Lower lobe of right lung (tissue), 2 donors: ENCODE measurements at regions not wholly inside any gene's neighbourhood (a gene's known extent, or its start where the extent isn't known, plus 50 kb on each side); places are given as distances from the start of the nearest gene placed in this dataset.
"Not testable (repeated sequence)": the region's sequence is repeated elsewhere in the genome, so short reads cannot be mapped to it uniquely, and the experiment has no call there.

Experiments used
- ATAC-seq, 2 donors: fragments of 200-7000 bp; cut with Tn5 transposase; one replicate each; pipeline ENCODE4 v1.9.1; 2020 to 2022; ENCODE audit warnings: mild to moderate bottlenecking in 2 of 2, moderate library complexity in 2 of 2
- DNase-seq: peaks from one replicate; pipeline ENCODE4 v3.0.0-alpha.2; 2020
- H3K27ac ChIP-seq: fragments of 200-600 bp; one replicate; pipeline ENCODE4 v1.8.0; 2022
- H3K27me3 ChIP-seq: fragments of 200-600 bp; one replicate; pipeline ENCODE4 v1.8.0; 2022; ENCODE audit warnings: low read depth
- H3K36me3 ChIP-seq: fragments of 200-600 bp; one replicate; pipeline ENCODE4 v1.8.0; 2022; ENCODE audit warnings: mild to moderate bottlenecking
- H3K4me1 ChIP-seq: fragments of 200-600 bp; one replicate; pipeline ENCODE4 v1.8.0; 2022
- H3K4me3 ChIP-seq: fragments of 200-600 bp; one replicate; pipeline ENCODE4 v1.8.0; 2022; ENCODE audit warnings: mild to moderate bottlenecking
- H3K9me3 ChIP-seq: fragments of 200-600 bp; one replicate; pipeline ENCODE4 v1.8.0; 2022
- intact Hi-C: fragments of 100-400 bp; cut with DNase I; formaldehyde crosslinking; loops from one replicate; pipeline ENCODE4 v1.11.0; 2022
- TF ChIP-seq, protein P1 (sequence below): fragments of 200-600 bp; IDR thresholded peaks from one replicate; pipeline ENCODE4 v1.8.0; 2022; ENCODE audit warnings: antibody characterized with exemption, mild to moderate bottlenecking
- donor health status: DM: no; HTN: yes; CAD: no; lungs with severe emphysema.

DNA sequence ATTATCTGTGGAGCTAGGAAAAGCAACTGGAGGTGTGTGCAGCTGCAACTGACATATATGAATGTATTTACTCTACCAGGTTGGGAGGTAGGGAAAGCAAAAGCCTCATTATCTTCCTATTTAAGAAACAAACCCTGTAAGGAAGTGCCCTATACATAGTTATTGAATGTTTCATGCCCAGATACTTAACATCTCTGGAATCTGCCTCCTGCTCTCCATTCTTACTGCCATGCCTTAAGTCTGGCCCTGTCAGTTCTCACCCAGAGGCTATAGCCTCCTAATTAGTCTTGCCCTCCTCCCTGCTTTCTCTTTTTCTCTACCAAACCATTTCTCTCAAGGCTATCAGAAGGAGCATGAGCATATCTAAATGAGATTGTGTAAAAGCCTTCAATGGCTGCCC is 542.6 kb upstream of the LRRN3 start:
- ATAC-seq (no peak), DNase-seq (no peak)
- no peaks in the 10 kb centered on the region for H3K9me3 ChIP-seq
- intact Hi-C loops, result no loop called here
- no peaks in the 10 kb centered on the region for H3K36me3 ChIP-seq
- H3K4me3 ChIP-seq, result no peak overlapping the region
- H3K4me1 ChIP-seq, result no peaks in the 10 kb centered on the region
- H3K27me3 ChIP-seq, result no peaks in the 10 kb centered on the region
- H3K27ac ChIP-seq, result no peak overlapping the region
- TF ChIP-seq, protein P1, sequence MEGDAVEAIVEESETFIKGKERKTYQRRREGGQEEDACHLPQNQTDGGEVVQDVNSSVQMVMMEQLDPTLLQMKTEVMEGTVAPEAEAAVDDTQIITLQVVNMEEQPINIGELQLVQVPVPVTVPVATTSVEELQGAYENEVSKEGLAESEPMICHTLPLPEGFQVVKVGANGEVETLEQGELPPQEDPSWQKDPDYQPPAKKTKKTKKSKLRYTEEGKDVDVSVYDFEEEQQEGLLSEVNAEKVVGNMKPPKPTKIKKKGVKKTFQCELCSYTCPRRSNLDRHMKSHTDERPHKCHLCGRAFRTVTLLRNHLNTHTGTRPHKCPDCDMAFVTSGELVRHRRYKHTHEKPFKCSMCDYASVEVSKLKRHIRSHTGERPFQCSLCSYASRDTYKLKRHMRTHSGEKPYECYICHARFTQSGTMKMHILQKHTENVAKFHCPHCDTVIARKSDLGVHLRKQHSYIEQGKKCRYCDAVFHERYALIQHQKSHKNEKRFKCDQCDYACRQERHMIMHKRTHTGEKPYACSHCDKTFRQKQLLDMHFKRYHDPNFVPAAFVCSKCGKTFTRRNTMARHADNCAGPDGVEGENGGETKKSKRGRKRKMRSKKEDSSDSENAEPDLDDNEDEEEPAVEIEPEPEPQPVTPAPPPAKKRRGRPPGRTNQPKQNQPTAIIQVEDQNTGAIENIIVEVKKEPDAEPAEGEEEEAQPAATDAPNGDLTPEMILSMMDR, result no peak

- Histone ChIP-seq H3K36me3 (no peaks in the 10 kb centered on the region), H3K9me3 (no peaks in the 10 kb centered on the region), H3K27ac (no peak overlapping the region), H3K4me1 (no peaks in the 10 kb centered on the region), H3K27me3 (no peaks in the 10 kb centered on the region), H3K4me3 (no peak overlapping the region)
- DNase-seq (no peak), ATAC-seq (no peak)
- TF ChIP-seq, protein P1, result no peak
- intact Hi-C loops, result no loop called here
Observed at GRCh38 chr7:110557136-110557535, 533.8 kb upstream of the LRRN3 start.

GRCh38 chr7:110563286-110563685 is 527.6 kb upstream of the LRRN3 start:
- H3K27me3 ChIP-seq, H3K9me3 ChIP-seq, H3K4me1 ChIP-seq, DNase-seq, intact Hi-C loops, H3K36me3 ChIP-seq, H3K27ac ChIP-seq, H3K4me3 ChIP-seq, ATAC-seq: not testable (repeated sequence)

DNA sequence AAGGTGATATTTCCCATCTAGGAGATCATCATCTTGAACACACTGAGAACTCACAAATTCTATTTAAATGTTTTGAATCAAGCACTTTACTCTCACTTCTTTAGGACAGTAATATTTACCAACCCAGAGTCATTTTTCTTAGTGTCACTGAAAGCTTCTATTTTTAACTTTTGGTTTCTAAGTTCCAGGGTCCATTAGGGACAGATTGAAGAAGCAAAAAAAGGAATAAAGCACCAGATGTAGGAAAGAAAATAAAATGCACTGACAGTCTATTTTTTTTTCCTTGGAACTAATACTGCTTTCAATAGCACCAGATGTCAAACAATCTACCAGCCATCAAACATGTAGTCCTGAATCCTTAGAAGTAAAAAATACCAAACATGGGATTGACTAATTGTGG is 526.7 kb upstream of the LRRN3 start:
- no peak for ATAC-seq
- H3K4me1 ChIP-seq, result no peaks in the 10 kb centered on the region
- H3K27ac ChIP-seq, result no peak overlapping the region
- H3K27me3 ChIP-seq, result no peaks in the 10 kb centered on the region
- no peaks in the 10 kb centered on the region for H3K36me3 ChIP-seq
- TF ChIP-seq, protein P1, result no peak
- H3K9me3 ChIP-seq, result no peaks in the 10 kb centered on the region
- no peak overlapping the region for H3K4me3 ChIP-seq
- intact Hi-C loops, result no loop called here
- no peak for DNase-seq

- no peaks in the 10 kb centered on the region for H3K4me1 ChIP-seq
- H3K27ac ChIP-seq, result no peak overlapping the region
- intact Hi-C loops, result no loop called here
- no peaks in the 10 kb centered on the region for H3K36me3 ChIP-seq
- TF ChIP-seq, protein P1, result no peak
- DNase-seq (no peak), ATAC-seq (no peak)
- no peaks in the 10 kb centered on the region for H3K9me3 ChIP-seq
- H3K27me3 ChIP-seq, result no peaks in the 10 kb centered on the region
- H3K4me3 ChIP-seq, result no peak overlapping the region
Observed at GRCh38 chr7:110568388-110568787, 522.5 kb upstream of the LRRN3 start.

GRCh38 chr7:110568932-110569331 is 522.0 kb upstream of the LRRN3 start:
- Histone ChIP-seq H3K4me1 (no peaks in the 10 kb centered on the region), H3K4me3 (no peak overlapping the region), H3K27me3 (no peaks in the 10 kb centered on the region), H3K9me3 (no peaks in the 10 kb centered on the region), H3K36me3 (no peaks in the 10 kb centered on the region), H3K27ac (no peak overlapping the region)
- no peak for DNase-seq
- TF ChIP-seq, protein P1, result no peak
- no peak for ATAC-seq
- intact Hi-C loops, result no loop called here
